ENCODE measurements at regions not wholly inside any gene's neighbourhood (a gene's known extent, or its start where the extent isn't known, plus 50 kb on each side); places are given as distances from the start of the nearest gene placed in this dataset.

GRCh38 chr4:140286456-140286855 lies 87.0 kb upstream of the SCOC start:
- ATAC-seq (no peak), DNase-seq (ENCODE audit: missing footprints) (no peak)
- intact Hi-C loops (cut with DNase I), result no loop called here

- ATAC-seq, result no peak
- intact Hi-C loops (cut with DNase I), result no loop called here
Observed at GRCh38 chr4:140284456-140284855, 89.0 kb upstream of the SCOC start.

GRCh38 chr4:140281828-140282552 lies 91.5 kb upstream of the SCOC start:
- ATAC-seq (no peak), DNase-seq (ENCODE audit: missing footprints) (no peak)
- intact Hi-C loops (cut with DNase I), result no loop called here

More at GRCh38 chr4:140284456-140284855, 89.0 kb upstream of the SCOC start:
- DNase-seq (ENCODE audit: missing footprints), result no peak

- DNase-seq (ENCODE audit: missing footprints), result no peak
- no peak for ATAC-seq
- intact Hi-C loops (cut with DNase I), result no loop called here
Observed at GRCh38 chr4:140277576-140277975, 95.9 kb upstream of the SCOC start.

- intact Hi-C loops (cut with DNase I), result no loop called here
- ATAC-seq, result no peak
- DNase-seq (ENCODE audit: missing footprints), result no peak
Observed at GRCh38 chr4:140271553-140271952, 101.9 kb upstream of the SCOC start.

GRCh38 chr4:140269369-140269768 lies 104.1 kb upstream of the SCOC start:
- ATAC-seq, result no peak
- DNase-seq (ENCODE audit: missing footprints), result no peak
- intact Hi-C loops (cut with DNase I), result no loop called here

GRCh38 chr4:140268186-140268841 lies 105.1 kb upstream of the SCOC start:
- ATAC-seq, result no peak
- DNase-seq (ENCODE audit: missing footprints), result no peak
- intact Hi-C loops (cut with DNase I), result no loop called here

GRCh38 chr4:140267576-140267975 lies 105.9 kb upstream of the SCOC start:
- no peak for ATAC-seq
- DNase-seq (ENCODE audit: missing footprints), result no peak
- intact Hi-C loops (cut with DNase I), result no loop called here

GRCh38 chr4:140266958-140267568 lies 106.4 kb upstream of the SCOC start:
- ATAC-seq (no peak), DNase-seq (ENCODE audit: missing footprints) (no peak)
- intact Hi-C loops (cut with DNase I), result no loop called here

- intact Hi-C loops (cut with DNase I), result no loop called here
- DNase-seq (ENCODE audit: missing footprints) (no peak), ATAC-seq (no peak)
Observed at GRCh38 chr4:140260227-140260626, 106.2 kb upstream of the MAML3 start.

GRCh38 chr4:140258476-140258875 lies 104.5 kb upstream of the MAML3 start:
- DNase-seq (ENCODE audit: missing footprints), result no peak
- intact Hi-C loops (cut with DNase I), result no loop called here
- no peak for ATAC-seq

GRCh38 chr4:140257461-140258305 lies 103.7 kb upstream of the MAML3 start:
- peak; percentile 17 for ATAC-seq
- no peak for DNase-seq (ENCODE audit: missing footprints)
- intact Hi-C loops (cut with DNase I), result no loop called here

- DNase-seq (ENCODE audit: missing footprints) (no peak), ATAC-seq (no peak)
- intact Hi-C loops (cut with DNase I), result loop anchor here (1.0 kb wide), 1 partner anchor 68 kb away; no protein-coding TSS in a partner anchor
Observed at GRCh38 chr4:140256941-140257340, 103.0 kb upstream of the MAML3 start.

GRCh38 chr4:140256335-140256734 lies 102.4 kb upstream of the MAML3 start:
- intact Hi-C loops (cut with DNase I), result loop anchor here (1.0 kb wide), 1 partner anchor 69 kb away; no protein-coding TSS in a partner anchor
- DNase-seq (ENCODE audit: missing footprints) (no peak), ATAC-seq (no peak)

- no peak for DNase-seq (ENCODE audit: missing footprints)
- ATAC-seq, result no peak
- intact Hi-C loops (cut with DNase I), result loop anchor here (1.0 kb wide), 1 partner anchor 69 kb away; no protein-coding TSS in a partner anchor
Observed at GRCh38 chr4:140255927-140256326, 101.9 kb upstream of the MAML3 start.

GRCh38 chr4:140255467-140255866 lies 101.5 kb upstream of the MAML3 start:
- intact Hi-C loops (cut with DNase I), result no loop called here
- ATAC-seq (no peak), DNase-seq (ENCODE audit: missing footprints) (no peak)

- intact Hi-C loops (cut with DNase I), result loop anchor here (5.0 kb wide), 1 partner anchor 437 kb away; no protein-coding TSS in a partner anchor
- ATAC-seq, result no peak
Observed at GRCh38 chr4:140254651-140255299, 100.8 kb upstream of the MAML3 start.

GRCh38 chr4:140253556-140254027 lies 99.6 kb upstream of the MAML3 start:
- intact Hi-C loops (cut with DNase I), result loop anchor here (1.0 to 5.0 kb wide), 8 partner anchors 99 to 597 kb away; partner anchors contain the start of gene MAML3
- DNase-seq (ENCODE audit: missing footprints) (no peak), ATAC-seq (no peak)

More at GRCh38 chr4:140254651-140255299, 100.8 kb upstream of the MAML3 start:
- no peak for DNase-seq (ENCODE audit: missing footprints)

Measured in Right ventricle myocardium inferior (tissue), 1 donor.